HEK293 (cell line): ENCODE measurements at regions not wholly inside any gene's neighbourhood (a gene's known extent, or its start where the extent isn't known, plus 50 kb on each side); places are given as distances from the start of the nearest gene placed in this dataset.

Experiments used
- CTCF ChIP-seq: fragments of 450-650 bp; formaldehyde crosslinking; IDR thresholded peaks from 2 replicates; pipeline ENCODE4 v1.5.1; 2016; ENCODE audit warnings: missing biosample characterization, missing genetic modification characterization
- REPIN1 ChIP-seq: fragments of 450-650 bp; formaldehyde crosslinking; IDR thresholded peaks from 2 replicates; pipeline ENCODE4 v1.5.1; 2017; ENCODE audit warnings: missing biosample characterization, missing genetic modification characterization, low read depth
- REST ChIP-seq: fragments of 450-650 bp; formaldehyde crosslinking; IDR thresholded peaks from 2 replicates; pipeline ENCODE4 v1.5.1; 2016; ENCODE audit warnings: missing biosample characterization, missing genetic modification characterization
- SP2 ChIP-seq: fragments of 450-650 bp; formaldehyde crosslinking; IDR thresholded peaks from 2 replicates; pipeline ENCODE4 v1.5.1; 2016; ENCODE audit warnings: missing biosample characterization, missing genetic modification characterization
- ZBTB8A ChIP-seq: fragments of 450-650 bp; formaldehyde crosslinking; IDR thresholded peaks from 2 replicates; pipeline ENCODE4 v1.5.1; 2016; ENCODE audit warnings: missing biosample characterization, missing genetic modification characterization
- ZFP41 ChIP-seq: fragments of 450-650 bp; formaldehyde crosslinking; IDR thresholded peaks from 2 replicates; pipeline ENCODE4 v1.5.1; 2016; ENCODE audit warnings: missing biosample characterization, missing genetic modification characterization, borderline replicate concordance
- ZFP69B ChIP-seq: fragments of 450-650 bp; formaldehyde crosslinking; IDR thresholded peaks from 2 replicates; pipeline ENCODE4 v1.5.1; 2016; ENCODE audit warnings: missing biosample characterization, missing genetic modification characterization
- ZNF274 ChIP-seq, 2 experiments: fragments of 200-500 bp in 1 of 2; fragments of 450-650 bp in 1 of 2; sonication (Bioruptor generic) in 1 of 2; formaldehyde crosslinking in 1 of 2; IDR thresholded peaks; 2 replicates each; pipeline versions ENCODE4 v1.5.1 to v1.6.1; 2014 to 2016; ENCODE audit warnings: borderline replicate concordance in 1 of 2, inconsistent platforms in 1 of 2, low read length in 1 of 2, missing biosample characterization in 1 of 2, missing genetic modification characterization in 1 of 2
- ZNF302 ChIP-seq: fragments of 450-650 bp; formaldehyde crosslinking; IDR thresholded peaks from 2 replicates; pipeline ENCODE4 v1.5.1; 2016; ENCODE audit warnings: missing biosample characterization, missing genetic modification characterization, low read depth
- ZNF341 ChIP-seq: fragments of 450-650 bp; formaldehyde crosslinking; IDR thresholded peaks from 2 replicates; pipeline ENCODE4; 2016; ENCODE audit warnings: low read depth, missing biosample characterization, missing genetic modification characterization
- ZNF548 ChIP-seq: fragments of 450-650 bp; formaldehyde crosslinking; IDR thresholded peaks from 2 replicates; pipeline ENCODE4 v1.5.1; 2016; ENCODE audit warnings: missing biosample characterization, missing genetic modification characterization
- ZNF768 ChIP-seq: fragments of 450-650 bp; formaldehyde crosslinking; IDR thresholded peaks from 2 replicates; pipeline ENCODE4 v1.5.1; 2018; ENCODE audit warnings: missing biosample characterization, mild to moderate bottlenecking, missing genetic modification characterization
- ZNF785 ChIP-seq: fragments of 450-650 bp; formaldehyde crosslinking; IDR thresholded peaks from 2 replicates; pipeline ENCODE4 v1.5.1; 2016; ENCODE audit warnings: missing biosample characterization, missing genetic modification characterization
- TF ChIP-seq, protein P1 (sequence below): fragments of 450-650 bp; IDR thresholded peaks from 2 replicates; pipeline ENCODE4 v1.5.1; 2018; ENCODE audit warnings: missing biosample characterization, missing genetic modification characterization

DNA sequence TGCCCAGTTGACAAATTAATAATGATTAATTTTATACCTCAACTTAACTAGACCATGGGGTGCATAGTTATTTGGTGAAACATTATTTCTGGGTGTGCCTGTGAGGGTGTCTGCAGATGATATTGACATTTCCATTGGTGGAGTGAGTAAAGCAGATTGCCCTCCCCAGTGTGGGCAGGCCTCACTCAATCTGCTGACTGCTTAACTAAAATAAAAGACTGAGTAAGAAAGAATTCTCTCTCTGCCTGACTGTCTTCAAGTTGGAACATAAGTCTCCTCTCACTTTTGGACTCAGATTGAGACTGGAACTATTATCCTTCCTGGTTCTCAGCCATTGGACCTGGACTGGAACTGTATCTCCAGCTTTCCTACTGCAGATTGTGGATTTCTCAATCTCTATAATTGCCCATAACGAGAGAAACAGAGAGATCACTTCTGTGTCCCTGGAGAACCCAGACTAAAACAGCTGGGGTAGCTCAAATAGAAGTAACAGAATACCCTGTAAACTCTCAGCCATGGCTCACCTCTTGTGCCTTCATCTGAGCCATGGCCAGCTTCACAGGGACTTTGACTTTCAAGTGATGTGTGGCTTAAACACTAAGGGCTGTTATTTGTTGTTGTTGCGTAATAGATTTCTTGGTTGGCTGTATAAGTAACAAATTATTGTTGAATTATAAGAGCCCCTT lies 575.3 kb upstream of the RAB6C start:
- TF ChIP-seq CTCF (tag by site-specific recombination) (no peak), REST (tag by site-specific recombination) (no peak), ZBTB8A (tag by site-specific recombination) (no peak), ZNF548 (tag by site-specific recombination) (no peak), ZNF785 (tag by site-specific recombination) (no peak), ZNF768 (no peak), ZFP41 (tag by site-specific recombination) (no peak), ZNF302 (tag by site-specific recombination) (no peak), ZNF274 (IDR thresholded peaks at IDR 0.05; ENCODE audit: low read length) (no peak), ZNF274 (tag by site-specific recombination; IDR thresholded peaks at IDR 0.05; ENCODE audit: borderline replicate concordance) (no peak), ZFP69B (tag by site-specific recombination) (no peak), SP2 (tag by site-specific recombination) (no peak), REPIN1 (tag by site-specific recombination) (no peak), ZNF341 (no peak)
- TF ChIP-seq, protein P1, sequence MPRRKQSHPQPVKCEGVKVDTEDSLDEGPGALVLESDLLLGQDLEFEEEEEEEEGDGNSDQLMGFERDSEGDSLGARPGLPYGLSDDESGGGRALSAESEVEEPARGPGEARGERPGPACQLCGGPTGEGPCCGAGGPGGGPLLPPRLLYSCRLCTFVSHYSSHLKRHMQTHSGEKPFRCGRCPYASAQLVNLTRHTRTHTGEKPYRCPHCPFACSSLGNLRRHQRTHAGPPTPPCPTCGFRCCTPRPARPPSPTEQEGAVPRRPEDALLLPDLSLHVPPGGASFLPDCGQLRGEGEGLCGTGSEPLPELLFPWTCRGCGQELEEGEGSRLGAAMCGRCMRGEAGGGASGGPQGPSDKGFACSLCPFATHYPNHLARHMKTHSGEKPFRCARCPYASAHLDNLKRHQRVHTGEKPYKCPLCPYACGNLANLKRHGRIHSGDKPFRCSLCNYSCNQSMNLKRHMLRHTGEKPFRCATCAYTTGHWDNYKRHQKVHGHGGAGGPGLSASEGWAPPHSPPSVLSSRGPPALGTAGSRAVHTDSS (tag by site-specific recombination): no peak
